Adrenal gland (tissue), 9 donors: ENCODE measurements at regions not wholly inside any gene's neighbourhood (a gene's known extent, or its start where the extent isn't known, plus 50 kb on each side); places are given as distances from the start of the nearest gene placed in this dataset.

Source experiments
- DNase-seq, 7 donors: peaks; one replicate each; pipeline ENCODE4 v3.0.0-alpha.2; 2019 to 2020
- H3K27ac ChIP-seq, 5 donors: fragments of 200-600 bp; sonication (generic) in 4 of 5; 1 replicate in 3 of 5; 2 replicates in 2 of 5; pipeline versions ENCODE4 v1.5.1 to v1.8.0; 2016 to 2020; ENCODE audit warnings: mild to moderate bottlenecking in 1 of 5
- H3K27me3 ChIP-seq: fragments of 200-600 bp; 2 replicates; pipeline ENCODE4 v1.8.0; 2021
- H3K36me3 ChIP-seq, 2 donors: fragments of 200-600 bp; replicated peaks in 1 of 2; 1 replicate in 1 of 2; 2 replicates in 1 of 2; pipeline versions ENCODE4 v1.5.1 to v1.8.0; 2018 to 2022
- H3K4me1 ChIP-seq, 2 donors: fragments of 200-600 bp; replicated peaks in 1 of 2; 1 replicate in 1 of 2; 2 replicates in 1 of 2; pipeline versions ENCODE4 v1.5.1 to v1.8.0; 2018 to 2021
- H3K4me3 ChIP-seq, 4 donors: fragments of 200-600 bp; sonication (generic) in 3 of 4; one replicate each; pipeline ENCODE4 v1.5.1; 2016 to 2018
- H3K9me3 ChIP-seq, 3 donors: fragments of 200-600 bp; sonication (generic) in 1 of 3; replicated peaks in 1 of 3; 1 replicate in 2 of 3; 2 replicates in 1 of 3; pipeline versions ENCODE4 v1.5.1 to v1.8.0; 2016 to 2021
- CTCF ChIP-seq, 6 experiments: fragments of 450-650 bp in 4 of 6; fragments of 200-600 bp in 2 of 6; sonication (generic) in 1 of 6; IDR thresholded peaks; 1 replicate in 5 of 6; 2 replicates in 1 of 6; pipeline versions ENCODE4 v1.5.1 to v1.8.0; 2016 to 2021; ENCODE audit warnings: antibody characterized with exemption in 6 of 6, mild to moderate bottlenecking in 2 of 6, moderate library complexity in 1 of 6
- POLR2A ChIP-seq, 2 donors: fragments of 450-650 bp; IDR thresholded peaks; one replicate each; pipeline ENCODE4 v1.6.1; 2017; ENCODE audit warnings: antibody characterized with exemption in 2 of 2, mild to moderate bottlenecking in 2 of 2, moderate library complexity in 1 of 2
- WGBS, 4 donors: extraction: QIAGEN DNeasy Blood & Tissue Kit in 2 of 4; methylation state at CpG; one replicate each; pipeline versions ENCODE4 v1.1.5 to v1.1.7; 2013 to 2017; 5-methylcytosine and 5-hydroxymethylcytosine counted together
- intact Hi-C, 2 donors: fragments of 100-400 bp; cut with DNase I; formaldehyde crosslinking; loops; one replicate each; pipeline versions ENCODE4 v1.14.1 to v1.15.0; 2022 to 2023
- donor health status: healthy with polysubstance abuse.
- donor health status: Bipolar disorder and iron deficiency.
- donor health status: DM: yes; HTN: yes; CAD: no.
- donor health status: DM: no; HTN: no; CAD: no.
- donor health status: DM: no; HTN: no; CAD: no.

GRCh38 chr9:135214054-135214640 is 126.7 kb downstream of the OLFM1 start:
- no peaks in the 10 kb centered on the region for H3K9me3 ChIP-seq
- peak in 1 of 7 donors; percentile 6 for DNase-seq
- intact Hi-C loops = no loop called here
- WGBS, 4 donors = 77 to 86% (median 82%) methylated on average over 16 to 19 of the region's 19 CpGs
- H3K4me1 ChIP-seq = peaks cover 0 to 4% of the 10 kb centered on the region in 2 donors
- TF ChIP-seq POLR2A (IDR thresholded peaks at IDR 0.05) (no peak), CTCF (IDR thresholded peaks at IDR 0.05) (no peak)
- no peaks in the 10 kb centered on the region for H3K36me3 ChIP-seq
- no peak overlapping the region for H3K27ac ChIP-seq
- H3K4me3 ChIP-seq = no peak overlapping the region
- H3K27me3 ChIP-seq = peaks cover 7% of the 10 kb centered on the region

GRCh38 chr9:135214706-135215105 is 127.2 kb downstream of the OLFM1 start:
- Histone ChIP-seq H3K4me3 (no peak overlapping the region), H3K9me3 (no peaks in the 10 kb centered on the region), H3K27ac (no peak overlapping the region), H3K4me1 (peaks cover 0 to 4% of the 10 kb centered on the region in 2 donors), H3K36me3 (no peaks in the 10 kb centered on the region), H3K27me3 (peaks cover 7% of the 10 kb centered on the region)
- WGBS, 4 donors = 82 to 88% (median 84%) methylated on average over 11 of the region's 11 CpGs
- intact Hi-C loops = no loop called here
- DNase-seq = peak in 1 of 7 donors; percentile 1
- TF ChIP-seq POLR2A (IDR thresholded peaks at IDR 0.05) (no peak), CTCF (IDR thresholded peaks at IDR 0.05) (no peak)

GRCh38 chr9:135215571-135216161 is 128.2 kb downstream of the OLFM1 start:
- 37 to 61% (median 56%) methylated on average over 9 to 14 of the region's 14 CpGs for WGBS, 4 donors
- no peak overlapping the region for H3K4me3 ChIP-seq
- intact Hi-C loops = no loop called here
- H3K9me3 ChIP-seq = no peaks in the 10 kb centered on the region
- H3K4me1 ChIP-seq = peaks cover 0 to 4% of the 10 kb centered on the region in 2 donors
- H3K36me3 ChIP-seq = no peaks in the 10 kb centered on the region
- TF ChIP-seq POLR2A (IDR thresholded peaks at IDR 0.05) (no peak), CTCF (IDR thresholded peaks at IDR 0.05) (no peak)
- H3K27ac ChIP-seq = no peak overlapping the region
- DNase-seq = peak in 1 of 7 donors; percentile 9
- H3K27me3 ChIP-seq = peaks cover 7% of the 10 kb centered on the region

- TF ChIP-seq CTCF (IDR thresholded peaks at IDR 0.05) (no peak), POLR2A (IDR thresholded peaks at IDR 0.05) (no peak)
- Histone ChIP-seq H3K27me3 (peaks cover 7% of the 10 kb centered on the region), H3K27ac (no peak overlapping the region), H3K36me3 (no peaks in the 10 kb centered on the region), H3K4me3 (no peak overlapping the region), H3K4me1 (peaks cover 0 to 4% of the 10 kb centered on the region in 2 donors), H3K9me3 (no peaks in the 10 kb centered on the region)
- WGBS, 4 donors = 82 to 95% (median 86%) methylated on average over 6 to 7 of the region's 7 CpGs
- DNase-seq = no peak
- intact Hi-C loops = no loop called here
These were observed 128.8 kb downstream of the OLFM1 start for GRCh38 chr9:135216236-135216635.
